Left renal pelvis (tissue), 4 donors: ENCODE measurements at regions not wholly inside any gene's neighbourhood (a gene's known extent, or its start where the extent isn't known, plus 50 kb on each side); places are given as distances from the start of the nearest gene placed in this dataset.
"Not testable (repeated sequence)": the region's sequence is repeated elsewhere in the genome, so short reads cannot be mapped to it uniquely, and the experiment has no call there.

Experiments
- DNase-seq, 4 donors: peaks; one replicate each; pipeline ENCODE4 v3.0.0-alpha.2; 2013; ENCODE audit warnings: low read depth in 4 of 4, low spot score in 3 of 4

DNA sequence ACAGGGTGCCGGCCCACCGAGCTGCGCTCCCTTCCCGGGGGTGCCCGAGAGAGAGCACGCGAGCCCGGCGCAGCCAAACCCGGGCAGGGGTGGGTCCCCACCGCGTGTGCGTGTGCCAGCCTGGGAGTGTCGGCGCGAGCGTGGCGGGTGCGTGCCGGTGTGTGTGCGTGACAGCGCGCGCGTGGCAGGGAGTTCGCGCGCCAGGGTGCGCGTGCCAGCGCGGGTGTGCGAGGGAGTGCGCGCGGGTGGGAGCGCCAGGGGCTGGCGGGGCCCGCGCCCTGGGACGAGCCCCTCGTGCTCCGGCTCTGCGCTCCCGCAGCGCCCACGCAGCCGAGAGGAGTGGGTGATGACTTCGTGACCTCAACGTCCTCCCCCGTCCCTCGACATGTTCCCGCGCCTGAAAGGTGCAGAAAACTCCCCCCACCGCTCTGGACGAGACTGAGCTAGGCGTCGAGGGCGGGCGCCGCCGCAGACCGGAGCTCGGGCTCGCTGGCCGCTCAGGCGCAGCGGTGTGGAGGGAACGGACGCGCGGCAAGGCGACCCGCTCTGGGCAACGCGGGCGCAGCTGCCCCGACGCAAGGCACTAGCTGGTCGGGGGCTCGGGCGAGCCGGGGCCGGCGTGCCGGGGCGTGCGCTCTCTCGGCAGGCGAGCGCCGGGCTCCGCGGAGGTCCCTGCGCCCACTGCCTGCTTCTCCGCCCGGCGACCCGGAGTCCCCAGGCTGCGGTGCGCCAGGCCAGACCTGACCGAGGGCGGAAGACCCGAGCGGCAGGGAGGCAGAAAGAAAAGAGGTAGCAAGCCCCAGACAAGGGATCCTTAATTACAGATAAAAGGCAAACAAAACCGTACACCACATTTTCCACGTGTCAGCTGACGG is 582.8 kb downstream of the ZEB2 start:
- DNase-seq = peak in 1 of 4 donors; percentile 45

DNA sequence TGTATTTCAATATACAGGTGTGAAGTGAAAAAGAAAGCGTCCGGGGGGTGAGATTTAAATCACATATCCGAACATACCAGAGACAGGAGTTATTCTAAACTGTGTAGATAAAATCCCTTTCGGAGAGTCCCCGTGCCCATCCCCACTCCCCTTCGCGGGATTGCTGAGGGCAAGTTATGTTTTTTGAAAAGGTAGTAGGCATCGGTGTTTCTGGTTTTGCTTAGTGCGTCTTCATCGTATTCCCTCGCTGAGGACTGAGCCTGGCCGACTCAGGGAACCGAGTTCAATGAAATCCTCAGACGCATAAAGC is 583.4 kb downstream of the ZEB2 start:
- DNase-seq = no peak

DNA sequence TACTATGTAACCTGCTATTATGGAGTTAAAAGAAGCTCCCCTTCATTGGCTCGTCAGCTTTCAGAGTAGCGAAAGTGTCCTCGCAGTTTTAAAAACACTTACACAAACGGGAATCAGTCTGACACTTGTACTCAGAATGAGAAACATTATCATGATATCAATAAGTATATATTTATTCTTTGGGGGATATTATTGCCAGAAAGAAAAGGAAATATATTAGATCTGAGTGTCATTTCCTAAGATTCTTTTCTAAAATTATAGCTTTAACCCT is 584.5 kb downstream of the ZEB2 start:
- DNase-seq = no peak

DNA sequence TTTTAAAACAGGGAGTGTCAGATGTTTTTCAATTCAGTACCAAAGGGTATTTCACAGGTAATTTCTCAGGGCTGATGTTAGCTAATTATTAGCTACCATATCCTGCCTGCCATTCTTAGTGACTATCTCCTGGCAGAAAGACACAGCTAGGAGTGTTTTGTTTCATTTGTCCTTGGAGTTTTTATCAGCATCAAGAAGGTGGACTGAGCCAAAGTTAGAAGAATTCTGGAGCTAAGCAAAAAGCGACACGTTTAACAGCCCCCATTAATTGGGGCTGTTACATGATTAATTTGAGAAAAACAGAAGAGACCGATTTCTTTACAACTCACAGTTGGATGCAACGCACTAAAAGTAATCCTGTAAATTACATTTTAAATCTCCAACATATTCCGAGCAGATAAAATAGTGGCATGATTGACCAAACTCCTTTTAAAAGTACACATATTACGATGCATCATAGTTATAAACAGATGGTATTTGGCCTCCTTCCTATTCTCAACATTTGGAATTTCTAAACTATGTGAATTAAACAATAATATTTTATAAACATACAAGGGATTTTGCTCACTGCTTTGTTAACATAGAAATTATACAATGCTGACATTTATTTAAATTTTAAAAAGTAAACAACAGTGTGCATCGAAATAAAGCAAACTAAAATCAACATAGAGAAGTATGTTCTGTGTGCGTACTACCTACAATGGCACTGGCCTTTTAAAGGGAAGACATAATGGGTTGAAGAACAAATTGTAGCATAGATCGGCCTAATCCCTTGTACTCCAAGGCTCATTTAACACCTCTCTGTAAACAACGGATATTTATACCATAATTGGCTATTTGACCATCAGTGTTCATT is 585.1 kb downstream of the ZEB2 start:
- DNase-seq = no peak

DNA sequence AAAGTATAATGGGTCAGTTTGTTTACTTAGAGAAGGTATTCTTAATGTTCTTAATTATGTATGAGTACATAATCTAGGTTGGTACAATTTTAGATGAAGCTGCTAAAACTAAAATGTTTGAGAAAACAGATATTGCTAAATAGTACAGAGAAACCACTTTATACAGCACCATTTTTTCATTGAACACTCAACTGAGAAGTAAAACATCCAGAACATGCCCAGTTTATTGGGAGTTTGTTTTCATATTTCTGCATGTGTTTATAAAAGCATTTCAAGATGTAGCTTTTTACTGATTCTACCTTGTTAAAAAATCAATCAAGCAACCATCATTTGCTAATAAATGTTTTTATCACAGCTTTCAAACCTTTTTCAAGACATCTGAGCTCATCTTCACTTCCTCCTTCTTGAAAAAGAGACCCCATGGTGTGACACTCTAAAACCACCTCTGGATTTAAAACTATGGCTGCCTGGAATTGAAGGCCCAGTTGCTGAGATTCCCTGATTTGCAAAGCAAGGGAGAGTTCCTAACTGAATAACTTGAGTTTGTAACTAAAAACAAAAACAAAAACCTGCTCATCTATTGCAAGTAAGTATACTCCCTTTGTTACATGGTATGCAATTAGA is 585.9 kb downstream of the ZEB2 start:
- DNase-seq = no peak

DNA sequence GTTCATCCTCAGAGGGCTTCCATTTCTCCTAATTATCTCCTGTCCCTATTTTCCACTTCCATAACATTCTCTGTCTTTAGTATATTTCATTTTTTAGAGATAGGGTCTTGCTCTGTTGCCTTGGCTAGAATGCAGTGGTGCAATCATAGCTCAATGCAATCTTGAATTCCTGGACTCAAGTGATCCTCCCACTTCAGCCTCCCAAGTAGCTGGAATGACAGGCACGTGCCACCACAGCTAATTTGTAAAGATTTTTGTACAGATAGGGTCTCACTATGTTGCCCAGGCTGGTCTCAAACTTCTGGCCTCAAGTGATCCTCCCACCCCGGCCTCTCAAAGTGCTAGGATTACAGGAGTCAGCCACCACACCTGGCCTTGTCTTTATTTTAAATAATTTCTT is 589.0 kb downstream of the ZEB2 start:
- DNase-seq = no peak

DNA sequence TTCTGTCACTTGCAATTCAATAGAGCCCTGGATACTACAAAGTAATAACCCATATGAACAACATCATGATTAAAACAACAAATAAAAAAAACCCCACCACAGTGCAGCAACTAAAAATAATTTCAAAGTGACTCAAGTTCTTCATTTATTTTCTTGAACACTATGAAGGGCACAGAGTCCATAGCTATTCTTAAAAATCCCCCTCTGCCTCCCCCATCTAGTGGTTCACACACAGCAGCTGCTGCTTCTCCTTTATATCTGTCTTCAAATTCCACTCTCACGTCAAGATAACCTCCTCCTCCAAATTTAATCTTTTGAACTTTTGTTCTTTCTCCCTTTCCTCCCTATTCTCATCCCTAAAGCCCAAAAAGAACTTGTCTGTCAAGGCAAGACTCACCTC is 591.3 kb downstream of the ZEB2 start:
- DNase-seq = no peak

DNA sequence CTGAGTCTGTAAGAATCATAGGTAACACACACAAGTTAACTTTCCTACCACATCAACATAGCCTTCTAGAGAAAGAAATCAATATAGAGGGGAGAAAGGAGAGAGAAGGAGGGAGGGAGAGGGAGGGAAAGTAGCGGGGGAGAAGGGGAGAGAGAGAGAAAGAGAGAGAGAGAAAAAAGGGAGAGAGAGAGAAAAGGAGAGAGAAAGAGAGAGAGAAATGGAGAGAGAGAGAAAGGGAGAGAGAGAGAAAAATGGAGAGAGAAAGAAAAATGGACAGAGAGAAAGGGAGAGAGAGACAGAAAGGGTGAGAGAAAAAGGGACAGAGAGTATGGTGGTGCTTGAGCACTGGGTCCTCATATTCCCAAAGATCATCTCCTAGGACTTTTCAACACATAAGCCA is 591.7 kb downstream of the ZEB2 start:
- no peak for DNase-seq

DNA sequence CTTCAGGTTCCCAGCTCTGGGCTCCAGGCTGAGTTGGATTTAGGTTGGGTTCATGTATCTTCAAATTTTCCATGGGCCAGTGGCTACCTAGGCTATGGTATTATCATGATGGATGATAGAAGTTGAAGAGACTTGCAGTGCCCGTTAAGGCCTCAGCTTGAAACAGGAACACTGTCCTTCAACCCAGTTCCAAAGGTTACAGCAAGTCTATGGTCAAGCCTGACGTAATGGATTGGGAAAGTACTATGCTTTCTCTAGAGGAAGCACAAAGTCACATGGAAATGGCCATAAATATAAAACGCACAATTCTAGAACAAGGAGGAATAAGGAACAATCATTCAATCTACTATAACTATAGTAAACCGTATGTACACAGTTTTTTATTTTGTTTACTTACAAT is 593.2 kb downstream of the ZEB2 start:
- DNase-seq = no peak

DNA sequence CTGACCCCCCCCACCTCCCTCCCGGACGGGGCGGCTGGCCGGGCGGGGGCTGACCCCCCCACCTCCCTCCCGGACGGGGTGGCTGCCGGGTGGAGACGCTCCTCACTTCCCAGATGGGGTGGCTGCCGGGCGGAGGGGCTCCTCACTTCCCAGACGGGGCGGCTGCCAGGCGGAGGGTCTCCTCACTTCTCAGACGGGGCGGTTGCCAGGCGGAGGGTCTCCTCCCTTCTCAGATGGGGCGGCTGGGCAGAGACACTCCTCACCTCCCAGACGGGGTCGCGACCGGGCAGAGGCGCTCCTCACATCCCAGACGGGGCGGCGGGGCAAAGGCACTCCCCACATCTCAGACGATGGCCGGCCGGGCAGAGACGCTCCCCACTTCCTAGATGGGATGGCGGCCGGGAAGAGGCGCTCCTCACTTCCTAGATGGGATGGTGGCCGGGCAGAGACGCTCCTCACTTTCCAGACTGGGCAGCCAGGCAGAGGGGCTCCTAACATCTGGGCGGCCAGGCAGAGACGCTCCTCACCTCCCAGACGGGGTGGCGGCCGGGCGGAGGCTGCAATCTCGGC is 597.6 kb downstream of the ZEB2 start:
- DNase-seq = not testable (repeated sequence)

DNA sequence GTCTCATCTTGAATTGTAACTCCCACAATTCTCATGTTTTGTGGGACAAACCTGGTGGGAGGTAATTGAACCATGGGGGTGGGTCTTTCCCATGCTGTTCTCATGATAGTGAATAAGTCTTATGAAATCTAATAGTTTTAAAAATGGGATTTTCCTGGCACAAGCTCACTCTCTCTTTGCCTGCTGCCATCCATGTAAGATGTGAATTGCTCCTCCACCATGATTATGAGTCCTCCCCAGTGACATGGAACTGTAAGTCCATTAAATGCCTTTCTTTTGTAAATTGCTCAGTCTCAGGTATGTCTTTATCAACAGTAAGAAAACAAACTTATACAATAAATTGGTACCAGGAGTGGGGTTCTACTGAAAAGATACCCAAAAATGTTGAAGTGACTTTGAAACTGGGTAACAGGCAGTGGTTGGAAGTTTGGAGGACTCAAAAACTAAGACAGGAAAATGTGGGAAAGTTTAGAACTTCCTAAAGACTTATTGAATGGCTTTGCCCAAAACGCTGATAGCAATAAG is 601.4 kb downstream of the ZEB2 start:
- DNase-seq = no peak

DNA sequence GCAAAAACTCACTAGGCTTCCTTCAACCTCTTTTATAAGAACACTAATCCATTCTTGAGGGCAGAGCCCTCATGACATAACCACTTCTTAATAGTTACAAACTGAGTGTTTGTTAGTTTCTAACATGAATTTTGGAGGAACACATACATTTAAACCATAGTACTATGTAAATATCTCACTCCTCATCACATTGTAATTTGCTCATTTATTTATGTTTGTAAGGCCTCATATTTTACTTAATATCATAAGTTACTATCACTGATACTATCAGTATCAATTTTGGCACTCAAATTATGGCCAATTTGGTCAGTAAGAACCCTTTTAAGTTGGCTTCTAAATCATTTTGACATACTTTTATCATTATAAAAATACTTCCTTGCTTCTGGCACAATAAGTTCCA is 603.1 kb downstream of the ZEB2 start:
- no peak for DNase-seq

DNA sequence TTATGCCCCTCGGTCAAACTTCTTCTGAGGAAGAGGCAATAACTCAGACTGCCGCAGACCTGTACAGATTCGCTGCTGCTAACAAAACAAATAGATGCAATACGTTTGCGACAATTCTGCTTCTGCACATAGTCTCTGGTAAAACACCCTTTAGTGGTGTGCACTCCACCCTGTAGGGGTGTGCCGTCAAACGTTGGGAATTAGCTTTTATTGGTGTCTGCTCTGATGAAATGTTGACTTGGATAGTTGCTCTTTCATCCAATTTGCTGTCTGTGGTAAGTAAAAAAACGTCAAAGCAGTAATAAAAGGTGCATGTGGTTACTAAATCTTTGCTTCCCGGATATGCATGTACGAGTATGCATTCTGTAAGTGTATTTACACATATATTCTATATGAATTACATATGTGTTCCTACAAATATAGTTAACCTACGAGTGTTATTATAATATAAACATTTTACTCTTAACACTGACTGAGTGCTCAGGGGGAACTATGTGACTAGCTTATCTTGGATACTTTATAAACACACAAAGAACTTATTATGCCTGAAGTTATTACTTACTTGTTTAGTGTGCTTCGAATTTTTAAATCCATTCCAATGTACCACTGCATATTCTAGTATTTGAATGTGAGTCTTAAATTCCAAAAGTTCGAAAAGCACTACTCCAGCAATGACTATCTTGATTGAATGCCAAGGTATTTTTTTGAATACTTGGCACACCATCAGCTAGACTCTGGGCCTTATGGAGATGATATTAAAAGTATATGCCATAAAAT is 610.2 kb downstream of the ZEB2 start:
- DNase-seq = no peak

DNA sequence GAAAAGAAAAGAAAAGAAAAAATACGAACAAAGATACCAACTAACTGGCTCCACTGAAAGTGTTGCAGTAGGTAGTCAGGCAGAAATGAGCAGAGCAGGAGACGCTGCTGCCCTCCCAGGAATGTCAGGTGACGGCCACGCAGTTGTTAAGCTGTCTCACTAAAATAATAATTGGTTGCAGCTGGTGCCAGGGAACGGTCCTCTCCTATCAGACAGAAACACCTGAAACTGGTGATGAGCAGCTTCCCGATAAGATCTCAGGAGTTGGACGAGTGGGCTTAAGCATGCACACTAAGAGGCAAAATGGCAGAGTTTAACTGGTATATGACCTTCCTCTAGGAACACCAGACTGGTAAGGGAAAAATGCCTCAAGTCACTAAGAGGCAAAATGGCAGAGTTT is 611.1 kb downstream of the ZEB2 start:
- DNase-seq = no peak

DNA sequence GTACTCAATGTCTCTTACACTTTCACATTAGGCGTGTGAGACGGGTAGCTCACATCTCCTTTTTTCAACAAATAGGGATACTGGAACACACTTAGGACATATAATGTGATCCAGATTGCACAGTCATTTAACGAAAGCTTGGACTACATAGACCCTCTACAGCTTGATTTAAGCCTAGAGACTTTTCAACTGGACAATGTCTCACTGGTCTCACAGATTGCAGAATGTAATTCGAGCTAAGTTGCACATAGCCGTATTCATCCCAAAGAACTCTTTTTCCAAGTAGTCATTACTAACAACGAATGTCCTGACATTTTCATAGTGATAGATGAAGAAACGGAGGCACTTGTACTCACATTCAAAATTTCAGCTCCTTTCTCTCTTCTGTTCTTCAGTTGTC is 612.1 kb downstream of the ZEB2 start:
- DNase-seq = no peak

DNA sequence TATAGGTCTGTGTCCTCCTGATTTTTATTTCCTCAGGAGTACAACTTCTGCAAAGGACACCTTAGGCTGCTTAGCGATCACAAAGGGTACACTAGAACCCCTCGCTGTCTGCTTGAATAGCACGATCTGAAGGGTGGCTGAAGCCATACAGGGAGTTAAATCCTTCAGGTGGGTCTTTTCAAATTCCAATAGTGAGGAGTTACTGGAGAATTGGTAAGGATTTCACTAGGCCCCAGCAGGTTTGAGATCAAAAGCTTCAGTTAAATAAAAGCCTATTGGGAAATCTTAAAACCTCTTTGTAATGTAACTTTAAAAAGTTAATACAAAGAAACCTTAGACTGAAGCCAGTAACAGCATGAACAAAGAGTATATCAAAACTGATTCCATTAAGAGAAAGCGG is 613.1 kb downstream of the ZEB2 start:
- no peak for DNase-seq

DNA sequence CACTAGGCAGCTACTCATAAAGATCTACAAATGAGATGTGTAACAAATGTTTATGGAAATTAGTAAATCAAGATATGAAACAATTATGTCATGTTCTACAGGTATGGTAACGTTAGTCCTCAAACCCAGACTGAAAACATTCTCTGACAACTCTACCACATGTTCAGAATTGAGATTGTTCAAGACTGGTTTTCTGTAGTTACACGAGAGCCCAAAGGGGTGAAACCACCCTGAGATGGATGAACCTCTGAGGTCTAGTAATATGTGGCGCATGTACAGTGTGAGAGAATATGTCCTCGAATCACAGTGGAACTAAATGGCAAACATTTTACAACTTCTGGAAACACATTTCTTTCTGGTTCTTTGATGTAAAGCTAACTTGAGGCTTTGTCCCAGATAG is 614.3 kb downstream of the ZEB2 start:
- DNase-seq = no peak

DNA sequence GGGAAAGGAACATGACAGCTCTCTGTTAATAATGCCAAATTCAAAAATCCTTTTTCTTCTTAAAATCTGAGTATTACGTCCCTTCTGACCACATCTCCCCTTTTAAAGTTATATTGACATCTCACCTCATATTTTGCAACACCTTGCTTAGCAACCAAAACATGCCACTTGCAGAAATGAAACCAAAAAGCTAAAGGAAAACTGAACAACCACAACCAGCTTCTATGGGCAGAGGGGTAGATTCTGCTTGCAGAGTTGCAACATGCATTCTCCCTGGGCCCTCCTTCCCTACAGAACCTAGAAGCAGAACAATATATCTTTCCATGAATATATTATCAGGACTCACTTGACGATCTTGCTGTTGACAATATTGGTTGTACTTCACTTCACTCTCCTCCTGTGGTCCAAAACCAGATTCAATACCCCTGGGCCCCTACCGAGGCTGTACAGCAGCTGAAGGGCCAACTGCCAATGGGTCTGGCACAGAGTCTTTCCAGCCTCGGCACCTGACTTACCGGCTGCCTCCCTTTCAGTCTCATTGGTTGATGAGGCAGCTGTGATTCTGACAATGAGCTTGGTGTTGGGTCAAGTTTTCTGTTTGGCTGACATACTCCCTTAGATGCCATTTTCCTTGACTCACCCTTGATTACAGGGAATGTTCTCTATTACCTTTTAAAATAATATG is 616.6 kb downstream of the ZEB2 start:
- no peak for DNase-seq

DNA sequence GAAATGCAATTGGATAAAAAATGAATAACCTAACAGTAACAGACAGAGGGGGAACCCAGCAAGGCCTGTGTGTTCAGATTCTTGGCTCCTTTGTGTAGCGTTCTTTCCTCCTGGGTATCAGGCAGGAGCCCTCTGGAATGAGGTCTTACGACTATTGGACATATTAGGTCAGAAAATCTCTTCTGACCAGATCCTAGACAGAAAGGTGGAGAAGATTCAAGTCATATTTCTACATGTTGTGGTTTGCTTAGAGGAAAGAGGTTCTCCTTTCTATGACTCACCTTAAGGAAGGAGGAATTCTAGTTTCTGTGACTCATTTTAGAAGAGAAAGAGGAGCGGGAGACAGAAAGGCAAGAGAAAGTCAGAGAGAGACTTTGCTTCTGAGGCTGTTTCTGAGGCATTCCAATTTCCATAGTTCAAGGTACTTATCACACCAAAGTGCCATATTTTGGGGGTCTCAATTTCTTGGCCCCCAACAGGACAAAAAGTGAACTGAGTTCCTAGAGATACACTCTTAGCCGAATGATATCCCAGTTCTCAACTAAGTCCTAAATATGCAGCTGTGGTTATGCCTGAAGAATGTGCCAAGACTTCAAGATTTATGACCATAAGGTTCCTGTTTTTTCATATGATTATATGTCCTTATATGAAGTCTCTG is 618.6 kb downstream of the ZEB2 start:
- no peak for DNase-seq

DNA sequence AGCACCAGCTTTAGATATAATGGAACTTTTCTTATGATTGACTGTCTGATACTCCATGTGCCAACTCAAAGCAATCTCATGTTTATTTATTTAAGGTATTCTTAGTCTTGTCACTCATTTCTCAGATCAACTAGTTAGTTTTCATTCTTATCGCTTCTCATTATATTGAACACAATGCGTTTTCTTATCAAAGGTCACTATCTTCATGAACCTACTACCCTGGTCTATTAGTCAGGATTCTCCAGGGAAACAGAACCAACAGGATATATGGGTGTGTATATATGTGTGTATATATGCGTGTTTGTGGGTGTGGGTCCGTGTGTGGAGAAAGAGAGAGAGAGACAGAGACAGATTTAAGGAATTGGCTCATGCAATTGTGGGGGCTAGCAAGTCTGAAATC is 619.9 kb downstream of the ZEB2 start:
- no peak for DNase-seq
